Uterus (tissue), 2 donors: ENCODE measurements at regions not wholly inside any gene's neighbourhood (a gene's known extent, or its start where the extent isn't known, plus 50 kb on each side); places are given as distances from the start of the nearest gene placed in this dataset.

Source experiments
- CTCF ChIP-seq, 4 experiments: fragments of 200-600 bp in 2 of 4; fragments of 450-650 bp in 2 of 4; sonication (generic) in 2 of 4; IDR thresholded peaks; one replicate each; pipeline ENCODE4 v1.5.1; 2016 to 2019; ENCODE audit warnings: antibody characterized with exemption in 4 of 4, mild to moderate bottlenecking in 2 of 4, moderate library complexity in 1 of 4
- POLR2A ChIP-seq, 2 donors: fragments of 450-650 bp; IDR thresholded peaks; one replicate each; pipeline ENCODE4 v1.6.1; 2016; ENCODE audit warnings: antibody characterized with exemption in 2 of 2, mild to moderate bottlenecking in 1 of 2, moderate library complexity in 1 of 2

- TF ChIP-seq CTCF (IDR thresholded peaks at IDR 0.05) (no peak), POLR2A (IDR thresholded peaks at IDR 0.05) (no peak)
Observed at GRCh38 chrX:151818828-151819227, 84.3 kb downstream of the CNGA2 start.
